PFSK-1 (cell line): ENCODE measurements at regions not wholly inside any gene's neighbourhood (a gene's known extent, or its start where the extent isn't known, plus 50 kb on each side); places are given as distances from the start of the nearest gene placed in this dataset.

Experiments
- FOXP2 ChIP-seq: optimal IDR thresholded peaks from 2 replicates; pipeline ENCODE3; 2011; ENCODE audit warnings: borderline replicate concordance, control low read depth, inconsistent platforms; ENCODE audit not compliant: insufficient read depth; ENCODE audit errors: extremely low read length, extremely low read depth
- POLR2AphosphoS5 ChIP-seq: IDR thresholded peaks from 2 replicates; pipeline ENCODE4 v1.6.1; 2012; ENCODE audit warnings: low read depth, mild to moderate bottlenecking, control low read depth, low read length, moderate library complexity
- REST ChIP-seq, 2 experiments: IDR thresholded peaks; 2 replicates each; pipeline versions ENCODE4 v1.6.1 to v1.8.0; 2011 to 2012; ENCODE audit warnings: low read depth in 2 of 2, low read length in 2 of 2, control low read depth in 1 of 2, inconsistent platforms in 1 of 2, mild to moderate bottlenecking in 1 of 2, moderate library complexity in 1 of 2; ENCODE audit not compliant: insufficient read depth in 1 of 2
- SIN3A ChIP-seq: IDR thresholded peaks from 2 replicates; pipeline ENCODE4 v1.6.1; 2012; ENCODE audit warnings: mild to moderate bottlenecking, low read length, moderate library complexity, borderline replicate concordance; ENCODE audit not compliant: insufficient read depth
- TAF1 ChIP-seq: IDR thresholded peaks from 2 replicates; pipeline ENCODE4 v1.6.1; 2012; ENCODE audit warnings: low read length, control low read depth, borderline replicate concordance; ENCODE audit not compliant: insufficient read depth

GRCh38 chr6:22925920-22926789 lies 356.8 kb downstream of the HDGFL1 start:
- TF ChIP-seq SIN3A = no peak
- TF ChIP-seq POLR2AphosphoS5 = no peak
- TF ChIP-seq FOXP2 = no peak
- no peak for TF ChIP-seq TAF1
- no peak for TF ChIP-seq REST (IDR thresholded peaks at IDR 0.05; ENCODE audit: insufficient read depth in 1 of 2, low read depth in 2 of 2, low read length in 2 of 2)

- TF ChIP-seq POLR2AphosphoS5 = no peak
- TF ChIP-seq FOXP2 = no peak
- no peak for TF ChIP-seq TAF1
- TF ChIP-seq REST (IDR thresholded peaks at IDR 0.05; ENCODE audit: insufficient read depth in 1 of 2, low read depth in 2 of 2, low read length in 2 of 2) = no peak
- TF ChIP-seq SIN3A = no peak
Observed at GRCh38 chr6:22926790-22927354, 357.5 kb downstream of the HDGFL1 start.

GRCh38 chr6:22928775-22929174 lies 359.4 kb downstream of the HDGFL1 start:
- TF ChIP-seq POLR2AphosphoS5 (no peak), TAF1 (no peak), REST (IDR thresholded peaks at IDR 0.05; ENCODE audit: insufficient read depth in 1 of 2, low read depth in 2 of 2, low read length in 2 of 2) (no peak), SIN3A (no peak), FOXP2 (no peak)

GRCh38 chr6:22929311-22929985 lies 360.1 kb downstream of the HDGFL1 start:
- no peak for TF ChIP-seq SIN3A
- TF ChIP-seq REST (IDR thresholded peaks at IDR 0.05; ENCODE audit: insufficient read depth in 1 of 2, low read depth in 2 of 2, low read length in 2 of 2) = no peak
- TF ChIP-seq FOXP2 = no peak
- no peak for TF ChIP-seq TAF1
- TF ChIP-seq POLR2AphosphoS5 = no peak
